ENCODE measurements at regions not wholly inside any gene's neighbourhood (a gene's known extent, or its start where the extent isn't known, plus 50 kb on each side); places are given as distances from the start of the nearest gene placed in this dataset.
"Not testable (repeated sequence)": the region's sequence is repeated elsewhere in the genome, so short reads cannot be mapped to it uniquely, and the experiment has no call there.

- no peak for DNase-seq
These were observed 288.7 kb upstream of the AUTS2 start for GRCh38 chr7:69309601-69310000.

DNA sequence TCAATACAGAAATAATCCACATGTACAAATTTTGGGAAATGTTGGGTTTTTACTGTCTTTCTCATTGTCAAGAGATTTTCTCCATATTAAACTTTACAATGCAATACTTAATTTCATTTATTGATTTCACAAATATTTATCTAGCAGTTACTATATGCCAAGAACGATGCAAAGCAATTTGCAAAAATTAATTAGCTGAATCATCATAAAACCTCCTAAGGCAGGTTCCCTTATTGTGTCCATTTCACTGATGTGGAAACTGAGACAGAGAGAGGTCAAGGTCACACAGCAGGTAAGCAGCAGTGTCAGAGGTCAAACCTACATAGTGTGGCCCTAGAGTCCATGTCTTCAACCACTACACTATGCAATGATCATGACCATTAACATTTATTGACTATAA is 286.8 kb upstream of the AUTS2 start:
- no peak for DNase-seq

DNA sequence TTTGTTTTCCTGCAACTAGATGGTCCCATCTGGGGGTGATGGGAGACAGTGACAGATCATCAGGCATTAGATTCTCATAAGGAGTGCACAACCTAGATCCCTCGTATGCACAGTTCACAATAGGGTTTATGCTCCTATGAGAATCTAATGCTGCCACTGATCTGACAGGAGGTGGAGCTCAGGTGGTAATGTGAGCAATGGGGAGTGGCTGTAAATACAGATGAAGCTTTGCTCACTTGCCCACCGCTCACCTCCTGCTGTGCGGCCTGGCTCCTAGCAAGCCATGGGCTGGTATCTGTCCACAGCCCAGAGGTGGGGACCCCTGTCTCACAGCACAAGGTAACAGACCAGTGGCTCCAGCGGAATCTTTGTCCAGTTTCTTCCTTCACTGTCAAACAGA is 284.4 kb upstream of the AUTS2 start:
- not testable (repeated sequence) for DNase-seq

GRCh38 chr7:69318794-69319193 is 279.5 kb upstream of the AUTS2 start:
- DNase-seq, result no peak

DNA sequence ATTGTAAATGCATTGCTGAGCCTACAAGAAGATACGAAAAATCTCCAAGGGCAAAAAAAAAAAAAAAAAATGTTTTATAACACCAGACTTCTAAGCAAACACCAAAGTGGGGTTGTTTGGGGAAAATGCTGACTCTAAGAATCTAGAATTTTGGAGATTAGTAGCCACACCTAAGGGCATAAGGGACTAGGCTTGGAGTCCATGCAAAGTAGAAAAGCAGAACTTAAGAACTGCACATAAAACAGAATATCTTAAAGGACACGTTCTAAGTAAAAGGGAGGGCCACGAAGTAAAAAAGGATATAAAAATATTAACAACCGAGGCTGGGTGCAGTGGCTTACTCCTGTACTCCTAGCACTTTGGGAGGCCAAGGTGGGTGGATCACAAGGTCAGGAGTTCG is 269.8 kb upstream of the AUTS2 start:
- DNase-seq, result no peak

- DNase-seq, result no peak
These were observed 263.6 kb upstream of the AUTS2 start for GRCh38 chr7:69334701-69335100.

DNA sequence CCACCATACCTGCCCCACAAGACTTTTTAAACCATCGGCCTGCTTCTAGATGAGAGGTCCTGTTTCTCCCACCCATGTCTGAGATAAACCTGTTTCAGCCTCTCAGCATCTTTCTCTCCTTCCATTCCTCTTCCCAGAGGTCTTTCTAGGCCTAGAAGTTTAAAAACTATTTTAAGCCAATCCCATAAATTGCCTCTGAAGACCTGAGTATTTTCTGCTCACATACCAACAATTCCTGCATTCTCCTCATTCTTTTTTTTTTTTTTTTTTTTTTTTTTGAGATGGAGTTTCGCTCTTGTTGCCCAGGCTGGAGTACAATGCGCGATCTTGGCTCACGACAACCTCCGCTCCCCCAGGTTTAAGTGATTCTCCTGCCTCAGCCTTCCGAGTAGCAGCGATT is 262.9 kb upstream of the AUTS2 start:
- no peak for DNase-seq

GRCh38 chr7:69336976-69337375 is 261.3 kb upstream of the AUTS2 start:
- DNase-seq, result no peak

GRCh38 chr7:69338144-69338543 is 260.1 kb upstream of the AUTS2 start:
- no peak for DNase-seq

- no peak for DNase-seq
These were observed 257.0 kb upstream of the AUTS2 start for GRCh38 chr7:69341288-69341687.

DNA sequence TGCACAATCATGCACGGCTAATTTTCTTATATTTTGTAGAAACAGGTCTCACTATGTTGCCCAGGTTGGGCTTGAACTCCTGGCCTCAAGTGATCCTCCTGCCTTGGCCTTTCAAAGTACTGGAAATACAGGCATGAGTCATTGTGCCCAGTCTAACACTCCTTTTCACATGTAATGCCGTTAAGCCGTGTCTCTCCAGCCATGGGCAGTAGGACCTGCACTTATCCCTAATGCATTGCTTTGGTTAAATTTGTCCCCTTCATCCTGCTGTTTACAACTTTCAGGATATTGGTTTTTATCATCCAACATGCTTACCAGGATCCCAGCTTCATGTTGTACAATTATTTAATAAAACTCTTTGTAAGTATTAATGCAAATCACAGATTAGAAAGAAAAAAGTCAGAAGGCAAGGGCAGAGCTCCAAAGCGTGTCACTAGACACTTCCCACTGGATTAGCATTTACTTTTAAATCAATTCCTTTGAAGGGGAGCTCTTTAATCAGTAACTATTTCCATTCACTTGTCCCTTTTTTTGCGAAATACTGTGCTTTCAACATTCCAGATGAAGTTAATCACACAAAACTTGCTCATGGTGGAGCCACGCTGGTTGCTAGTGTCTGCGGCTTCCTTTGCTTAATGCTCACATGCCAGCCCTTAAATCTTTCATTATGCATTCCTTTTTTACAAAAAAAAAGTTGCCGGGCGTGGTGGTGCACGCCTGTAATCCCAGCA is 256.0 kb upstream of the AUTS2 start:
- no peak for DNase-seq

- DNase-seq, result no peak
These were observed 249.0 kb upstream of the AUTS2 start for GRCh38 chr7:69349291-69349690.

- no peak for DNase-seq
These were observed 240.0 kb upstream of the AUTS2 start for GRCh38 chr7:69358163-69358821.

DNA sequence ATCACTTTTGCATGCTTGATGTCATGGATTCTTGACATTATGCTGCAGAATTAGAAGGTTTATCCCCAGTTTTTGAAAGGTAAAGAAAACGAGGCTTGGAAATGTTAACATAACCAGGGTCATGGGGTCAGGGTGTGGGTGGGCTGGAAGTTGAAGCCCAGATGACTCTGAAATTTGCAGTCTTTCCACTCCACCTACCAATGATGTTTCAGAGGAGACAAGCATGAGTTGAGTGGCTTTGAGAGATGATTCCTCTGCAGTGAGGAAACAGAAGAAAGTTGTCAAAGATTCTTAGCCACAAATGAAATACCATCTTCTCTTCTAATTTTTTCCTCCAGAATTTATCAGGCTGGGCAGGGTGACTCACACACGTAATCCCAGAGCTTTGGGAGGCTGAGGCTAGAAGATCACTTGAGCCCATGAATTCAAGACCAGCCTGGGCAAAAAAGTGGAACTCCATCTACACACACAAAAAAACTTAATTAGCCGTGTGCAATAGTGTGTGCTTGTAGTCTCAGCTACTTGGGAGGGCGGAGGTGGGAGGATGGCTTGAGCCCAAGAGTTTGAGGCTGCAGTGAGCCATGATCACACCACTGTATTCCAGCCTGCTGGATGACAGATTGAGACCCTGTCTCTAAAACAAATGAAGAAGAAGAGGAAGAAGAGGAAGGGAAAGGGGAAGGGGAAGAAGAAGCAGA is 239.1 kb upstream of the AUTS2 start:
- DNase-seq, result no peak

GRCh38 chr7:69360913-69361312 is 237.4 kb upstream of the AUTS2 start:
- DNase-seq, result no peak

DNA sequence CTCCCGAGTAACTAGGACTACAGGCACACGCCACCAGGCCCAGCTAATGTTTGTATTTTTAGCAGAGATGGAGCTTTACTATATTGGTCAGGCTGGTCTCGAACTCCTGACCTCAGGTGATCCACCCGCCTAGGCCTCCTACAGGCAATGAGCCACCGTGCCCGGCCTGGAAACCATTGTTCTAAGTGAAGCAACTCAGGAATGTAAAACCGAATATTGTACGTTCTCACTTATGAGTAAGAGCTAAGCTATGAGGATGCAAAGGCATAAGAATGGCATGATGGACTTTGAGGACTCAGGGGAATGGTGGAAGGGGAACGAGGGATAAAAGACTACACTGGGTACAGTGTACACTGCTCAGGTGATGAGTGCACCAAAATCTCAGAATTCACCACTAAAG is 235.1 kb upstream of the AUTS2 start:
- no peak for DNase-seq

DNA sequence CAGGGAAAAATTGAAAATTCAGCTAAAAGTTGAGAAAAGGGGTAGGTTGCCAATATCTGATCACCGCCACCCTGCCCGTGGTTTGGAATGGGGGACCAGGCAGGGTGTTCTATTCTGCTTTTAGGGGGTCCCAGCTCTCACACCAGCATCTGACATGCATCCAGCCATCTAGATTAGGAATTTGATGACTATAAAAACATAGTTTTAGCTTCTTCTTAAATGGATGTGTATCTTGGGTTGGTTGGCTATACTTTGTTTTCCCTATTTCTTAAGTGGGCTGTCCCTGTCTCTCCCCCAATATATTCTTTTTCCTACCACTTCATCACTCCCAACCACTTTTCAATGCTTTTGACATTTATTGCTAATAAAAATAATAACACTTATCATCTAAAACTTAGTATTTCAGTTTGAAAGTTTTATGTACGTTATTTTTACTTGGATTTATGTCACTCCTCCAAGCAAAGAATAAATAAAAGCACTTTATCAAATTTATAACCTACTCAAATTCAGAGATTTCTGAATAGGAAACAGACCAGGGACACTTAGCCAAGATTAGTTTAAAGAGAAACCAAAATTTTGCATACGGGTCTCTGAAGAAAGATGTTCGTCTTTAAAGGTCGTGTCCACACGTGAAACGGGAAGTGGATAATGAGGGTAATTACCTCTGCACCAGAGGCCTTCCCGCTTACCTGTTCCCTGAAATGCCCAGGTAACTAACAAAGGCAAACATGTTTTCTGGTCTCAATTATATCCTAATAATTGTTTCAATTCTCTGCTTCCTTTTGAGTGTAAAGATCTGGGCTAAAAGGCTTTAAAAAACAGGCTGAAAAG is 233.2 kb upstream of the AUTS2 start:
- no peak for DNase-seq

DNA sequence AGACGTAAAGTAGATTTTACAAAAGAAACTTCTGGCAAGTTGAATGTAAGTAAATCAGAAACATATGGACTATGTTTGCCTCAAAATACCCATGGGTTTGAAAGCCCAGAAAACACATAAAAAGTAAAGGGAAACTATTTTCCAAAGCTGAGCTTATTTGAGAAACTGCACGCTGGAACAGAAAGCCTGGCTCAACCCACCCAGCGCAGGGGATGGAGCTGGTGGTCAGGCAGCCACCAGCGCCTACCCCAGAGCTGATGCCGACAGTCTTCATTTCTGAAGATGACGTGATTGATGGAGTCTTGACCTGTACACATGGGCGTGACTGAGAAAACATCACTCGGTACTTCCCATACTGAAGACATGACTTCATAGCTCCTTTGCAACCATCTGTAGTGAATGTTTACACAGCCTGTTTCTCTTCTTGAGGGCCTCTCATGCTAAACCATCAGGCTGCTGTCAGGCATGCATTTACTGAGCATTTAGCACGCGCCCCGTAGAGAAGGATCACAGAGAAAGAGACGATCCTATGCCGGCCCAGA is 232.6 kb upstream of the AUTS2 start:
- no peak for DNase-seq

- no peak for DNase-seq
These were observed 230.5 kb upstream of the AUTS2 start for GRCh38 chr7:69367780-69368179.

- no peak for DNase-seq
These were observed 224.9 kb upstream of the AUTS2 start for GRCh38 chr7:69373171-69374043.

DNA sequence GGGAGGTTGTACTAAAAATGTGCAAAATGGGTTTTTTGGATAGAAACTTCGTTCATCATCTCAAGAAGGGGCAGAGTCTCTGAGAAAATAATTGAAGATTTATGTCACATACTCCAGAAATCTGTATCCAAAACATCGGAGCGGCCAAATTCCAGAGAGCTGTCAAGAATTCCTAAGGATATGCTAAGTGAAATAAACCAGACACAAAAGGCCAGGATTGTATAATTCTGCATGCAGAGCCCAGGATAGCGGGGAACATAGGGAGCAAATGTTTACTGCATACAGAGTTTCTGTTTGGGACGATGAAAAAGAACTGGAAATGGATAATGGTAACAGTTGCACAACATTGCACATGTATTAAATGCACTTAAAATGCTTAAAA is 224.2 kb upstream of the AUTS2 start:
- no peak for DNase-seq

- DNase-seq, result no peak
These were observed 221.1 kb upstream of the AUTS2 start for GRCh38 chr7:69377191-69377590.
